Suprapubic skin (tissue), 4 donors: ENCODE measurements at regions not wholly inside any gene's neighbourhood (a gene's known extent, or its start where the extent isn't known, plus 50 kb on each side); places are given as distances from the start of the nearest gene placed in this dataset.

Experiments
- DNase-seq, 2 donors: peaks; one replicate each; pipeline ENCODE4 v3.0.0-alpha.2; 2019; ENCODE audit warnings: low spot score in 2 of 2
- H3K27ac ChIP-seq: fragments of 200-600 bp; sonication (generic); one replicate; pipeline ENCODE4 v1.5.1; 2019
- H3K27me3 ChIP-seq: fragments of 200-600 bp; sonication (generic); one replicate; pipeline ENCODE4 v1.5.1; 2019
- H3K36me3 ChIP-seq: fragments of 200-600 bp; sonication (generic); one replicate; pipeline ENCODE4 v1.5.1; 2019
- H3K4me1 ChIP-seq: fragments of 200-600 bp; sonication (generic); one replicate; pipeline ENCODE4 v1.5.1; 2019
- H3K4me3 ChIP-seq: fragments of 200-600 bp; sonication (generic); one replicate; pipeline ENCODE4 v1.5.1; 2019; ENCODE audit warnings: mild to moderate bottlenecking
- H3K9me3 ChIP-seq: fragments of 200-600 bp; sonication (generic); one replicate; pipeline ENCODE4 v1.5.1; 2019
- CTCF ChIP-seq, 2 donors: fragments of 200-600 bp in 1 of 2; fragments of 450-650 bp in 1 of 2; sonication (generic) in 1 of 2; IDR thresholded peaks; one replicate each; pipeline ENCODE4 v1.5.1; 2016 to 2019; ENCODE audit warnings: antibody characterized with exemption in 2 of 2, mild to moderate bottlenecking in 1 of 2, moderate library complexity in 1 of 2
- EP300 ChIP-seq: sonication (generic); formaldehyde crosslinking; IDR thresholded peaks from one replicate; pipeline ENCODE4 v1.6.1; 2017; ENCODE audit warnings: antibody characterized with exemption
- POLR2A ChIP-seq, 2 donors: fragments of 450-650 bp; IDR thresholded peaks; one replicate each; pipeline ENCODE4 v1.6.1; 2017; ENCODE audit warnings: antibody characterized with exemption in 2 of 2, mild to moderate bottlenecking in 2 of 2, moderate library complexity in 2 of 2
- POLR2AphosphoS5 ChIP-seq, 3 donors: sonication (generic); formaldehyde crosslinking; IDR thresholded peaks; one replicate each; pipeline ENCODE4 v1.6.1; 2017; ENCODE audit warnings: antibody characterized with exemption in 3 of 3
- WGBS: methylation state at CpG from one replicate; pipeline ENCODE4 v1.1.5; 2018; 5-methylcytosine and 5-hydroxymethylcytosine counted together

- peaks cover 19% of the 10 kb centered on the region for H3K4me1 ChIP-seq
- no peaks in the 10 kb centered on the region for H3K9me3 ChIP-seq
- DNase-seq = peak in 1 of 2 donors; percentile 59
- WGBS = 40% methylated on average over 2 of the region's 8 CpGs
- TF ChIP-seq EP300 (no peak), POLR2A (IDR thresholded peaks at IDR 0.05) (no peak), CTCF (IDR thresholded peaks at IDR 0.05) (no peak), POLR2AphosphoS5 (IDR thresholded peaks at IDR 0.05) (no peak)
- no peak overlapping the region for H3K27ac ChIP-seq
- no peaks in the 10 kb centered on the region for H3K27me3 ChIP-seq
- no peak overlapping the region for H3K4me3 ChIP-seq
- H3K36me3 ChIP-seq = no peaks in the 10 kb centered on the region
These were observed 109.8 kb downstream of the ASB7 start for GRCh38 chr15:100712226-100712625.

GRCh38 chr15:100713163-100713867 lies 110.9 kb downstream of the ASB7 start:
- peak in 1 of 2 donors; percentile 53 for DNase-seq
- Histone ChIP-seq H3K4me1 (peaks cover 19% of the 10 kb centered on the region), H3K27ac (peak overlapping the region; percentile 23), H3K36me3 (no peaks in the 10 kb centered on the region), H3K9me3 (no peaks in the 10 kb centered on the region), H3K27me3 (no peaks in the 10 kb centered on the region), H3K4me3 (no peak overlapping the region)
- 53% methylated on average over 19 of the region's 22 CpGs for WGBS
- TF ChIP-seq CTCF (IDR thresholded peaks at IDR 0.05) (no peak), POLR2A (IDR thresholded peaks at IDR 0.05) (no peak), EP300 (no peak), POLR2AphosphoS5 (IDR thresholded peaks at IDR 0.05) (no peak)

- TF ChIP-seq CTCF (IDR thresholded peaks at IDR 0.05) = no peak
- no peak for TF ChIP-seq POLR2A (IDR thresholded peaks at IDR 0.05)
- no peak for TF ChIP-seq POLR2AphosphoS5 (IDR thresholded peaks at IDR 0.05)
- TF ChIP-seq EP300 = no peak
- H3K9me3 ChIP-seq = no peaks in the 10 kb centered on the region
- H3K4me1 ChIP-seq = peaks cover 19% of the 10 kb centered on the region
- 92% methylated on average over 12 of the region's 13 CpGs for WGBS
- DNase-seq = peak in 1 of 2 donors; percentile 29
- H3K27me3 ChIP-seq = no peaks in the 10 kb centered on the region
- H3K27ac ChIP-seq = no peak overlapping the region
- no peaks in the 10 kb centered on the region for H3K36me3 ChIP-seq
- H3K4me3 ChIP-seq = no peak overlapping the region
These were observed 111.8 kb downstream of the ASB7 start for GRCh38 chr15:100714034-100714748.

- DNase-seq = no peak
- H3K27ac ChIP-seq = no peak overlapping the region
- H3K27me3 ChIP-seq = no peaks in the 10 kb centered on the region
- peaks cover 19% of the 10 kb centered on the region for H3K4me1 ChIP-seq
- 91% methylated on average over 13 of the region's 14 CpGs for WGBS
- H3K4me3 ChIP-seq = no peak overlapping the region
- TF ChIP-seq CTCF (IDR thresholded peaks at IDR 0.05) = no peak
- no peak for TF ChIP-seq POLR2A (IDR thresholded peaks at IDR 0.05)
- TF ChIP-seq EP300 = no peak
- TF ChIP-seq POLR2AphosphoS5 (IDR thresholded peaks at IDR 0.05) = no peak
- H3K9me3 ChIP-seq = no peaks in the 10 kb centered on the region
- H3K36me3 ChIP-seq = no peaks in the 10 kb centered on the region
These were observed 112.5 kb downstream of the ASB7 start for GRCh38 chr15:100714749-100715342.
